Caco-2 (cell line): ENCODE measurements at regions not wholly inside any gene's neighbourhood (a gene's known extent, or its start where the extent isn't known, plus 50 kb on each side); places are given as distances from the start of the nearest gene placed in this dataset.

Experiments used
- BruUV-seq: library from RNA; stranded (reverse); fragments of 400-500 nt; replicated peaks from 2 replicates; lab custom pipeline; 2021; lab: Mats Ljungman, UMichigan
- CTCF ChIA-PET: fragments of 300-600 bp; sonication (Branson Sonifier 250); formaldehyde crosslinking; loops from one replicate; lab custom pipeline; 2022; ENCODE audit warnings: antibody characterized with exemption; lab: Charles Lee
- POLR2A ChIA-PET: fragments of 300-600 bp; sonication (Branson Sonifier 250); formaldehyde crosslinking; loops from one replicate; lab custom pipeline; 2022; ENCODE audit warnings: antibody characterized with exemption; lab: Charles Lee
- DNase-seq, 2 experiments: peaks; one replicate each; pipeline versions ENCODE4 v3.0.0 to v3.0.0-alpha.2; 2020 to 2022
- H3K27me3 ChIP-seq: replicated peaks from 2 replicates; pipeline ENCODE4 v1.6.0; 2011; ENCODE audit warnings: low read length; ENCODE audit not compliant: control insufficient read depth, insufficient read depth
- H3K36me3 ChIP-seq: 2 replicates; pipeline ENCODE4 v1.5.1; 2011; ENCODE audit warnings: low read length; ENCODE audit not compliant: control insufficient read depth, insufficient read depth
- H3K4me1 ChIP-seq: fragments of 250-450 bp; sonication (Bioruptor Pico); 2 replicates; pipeline ENCODE4 v1.5.1; 2020; ENCODE audit warnings: mild to moderate bottlenecking
- H3K4me3 ChIP-seq: 2 replicates; pipeline ENCODE4 v1.5.1; 2011; ENCODE audit warnings: low read depth, mild to moderate bottlenecking, control low read depth, low read length
- H3K9me3 ChIP-seq: fragments of 250-450 bp; sonication (Bioruptor Pico); 2 replicates; pipeline ENCODE4 v1.5.1; 2020; ENCODE audit warnings: mild to moderate bottlenecking, moderate library complexity
- H3K27ac Mint-ChIP-seq: one replicate; pipeline ENCODE4 v1.8.0; 2022; ENCODE audit warnings: mixed read lengths; ENCODE audit not compliant: unreplicated experiment
- H3K27me3 Mint-ChIP-seq: one replicate; pipeline ENCODE4 v1.8.0; 2022; ENCODE audit warnings: mixed read lengths; ENCODE audit not compliant: insufficient read depth, unreplicated experiment
- H3K36me3 Mint-ChIP-seq: one replicate; pipeline ENCODE4 v1.8.0; 2022; ENCODE audit warnings: mild to moderate bottlenecking, mixed read lengths; ENCODE audit not compliant: insufficient read depth, unreplicated experiment
- H3K4me1 Mint-ChIP-seq: one replicate; pipeline ENCODE4 v1.8.0; 2022; ENCODE audit warnings: low read depth, mixed read lengths; ENCODE audit not compliant: unreplicated experiment
- H3K4me3 Mint-ChIP-seq: one replicate; pipeline ENCODE4 v1.8.0; 2022; ENCODE audit warnings: mild to moderate bottlenecking, moderate library complexity, mixed read lengths; ENCODE audit not compliant: unreplicated experiment
- H3K9me3 Mint-ChIP-seq: one replicate; pipeline ENCODE4 v1.8.0; 2022; ENCODE audit warnings: mixed read lengths; ENCODE audit not compliant: unreplicated experiment
- intact Hi-C: fragments of 100-400 bp; cut with micrococcal nuclease; formaldehyde crosslinking; loops from one replicate; pipeline ENCODE4 v1.10.0; 2022; ENCODE audit not compliant: unreplicated experiment
- TF ChIP-seq, protein P1 (sequence below), 2 experiments: fragments of 200-600 bp in 1 of 2; IDR thresholded peaks; 1 replicate in 1 of 2; 2 replicates in 1 of 2; pipeline versions ENCODE4 v1.5.1 to v1.8.0; 2011 to 2022; ENCODE audit warnings: antibody characterized with exemption in 1 of 2, control low read depth in 1 of 2, inconsistent platforms in 1 of 2, low read depth in 1 of 2, low read length in 1 of 2, mild to moderate bottlenecking in 1 of 2, moderate library complexity in 1 of 2; ENCODE audit not compliant: insufficient read depth in 1 of 2, severe bottlenecking in 1 of 2, unreplicated experiment in 1 of 2

DNA sequence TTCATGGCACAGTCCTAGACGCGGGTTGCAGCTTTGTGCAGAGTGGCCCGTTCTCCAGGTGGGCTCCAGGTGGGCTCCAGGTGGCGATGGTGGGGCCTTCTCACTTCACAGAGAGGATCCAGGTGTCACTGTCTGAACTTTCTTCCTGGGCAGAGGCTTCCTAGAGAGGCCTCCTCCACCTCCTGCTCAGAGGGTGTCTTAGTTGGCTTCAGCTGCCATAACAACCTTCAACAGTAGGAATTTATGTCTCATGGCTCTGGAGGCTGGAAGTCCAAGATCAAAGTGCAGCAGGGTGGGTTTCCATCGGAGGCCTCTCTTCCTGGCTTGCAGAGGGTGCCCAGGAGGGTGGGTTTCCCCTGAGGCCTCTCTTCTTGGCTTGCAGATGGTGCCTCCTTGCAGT lies 125.1 kb downstream of the GLRX3 start:
- CTCF ChIA-PET = no interaction called here
- peaks cover 68% of the 10 kb centered on the region for H3K9me3 Mint-ChIP-seq

DNA sequence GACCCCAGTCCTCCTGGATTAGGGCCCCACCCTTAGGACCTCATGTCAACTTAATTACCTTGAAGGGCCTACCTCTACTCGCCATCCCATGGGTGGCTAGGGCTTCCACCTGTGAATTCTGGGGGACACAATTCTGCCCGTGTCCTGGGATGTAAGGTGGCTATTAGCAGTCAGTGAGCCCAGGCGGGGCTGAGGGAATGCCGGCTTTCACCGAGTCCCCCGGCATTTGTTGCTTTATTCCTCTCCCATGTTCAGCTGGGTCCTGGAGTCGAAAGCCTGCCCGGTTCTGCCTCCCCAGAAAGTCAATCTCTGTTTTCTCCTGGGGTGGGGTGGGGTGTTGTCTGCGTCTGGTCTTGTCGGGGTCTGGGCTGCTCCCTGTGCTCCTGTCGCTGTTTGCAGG lies 125.6 kb downstream of the GLRX3 start:
- Mint-ChIP-seq H3K27ac (no peak overlapping the region), H3K36me3 (no peaks in the 10 kb centered on the region), H3K4me3 (no peak overlapping the region), H3K9me3 (peaks cover 68% of the 10 kb centered on the region), H3K4me1 (no peaks in the 10 kb centered on the region), H3K27me3 (no peaks in the 10 kb centered on the region)
- no peak for DNase-seq
- Histone ChIP-seq H3K4me3 (no peak overlapping the region), H3K27me3 (no peaks in the 10 kb centered on the region), H3K36me3 (no peaks in the 10 kb centered on the region), H3K4me1 (no peaks in the 10 kb centered on the region), H3K9me3 (no peaks in the 10 kb centered on the region; the same call in 1 of the 2 replicates)
- intact Hi-C loops = no loop called here
- no TSS peak for BruUV-seq
- TF ChIP-seq, protein P1, sequence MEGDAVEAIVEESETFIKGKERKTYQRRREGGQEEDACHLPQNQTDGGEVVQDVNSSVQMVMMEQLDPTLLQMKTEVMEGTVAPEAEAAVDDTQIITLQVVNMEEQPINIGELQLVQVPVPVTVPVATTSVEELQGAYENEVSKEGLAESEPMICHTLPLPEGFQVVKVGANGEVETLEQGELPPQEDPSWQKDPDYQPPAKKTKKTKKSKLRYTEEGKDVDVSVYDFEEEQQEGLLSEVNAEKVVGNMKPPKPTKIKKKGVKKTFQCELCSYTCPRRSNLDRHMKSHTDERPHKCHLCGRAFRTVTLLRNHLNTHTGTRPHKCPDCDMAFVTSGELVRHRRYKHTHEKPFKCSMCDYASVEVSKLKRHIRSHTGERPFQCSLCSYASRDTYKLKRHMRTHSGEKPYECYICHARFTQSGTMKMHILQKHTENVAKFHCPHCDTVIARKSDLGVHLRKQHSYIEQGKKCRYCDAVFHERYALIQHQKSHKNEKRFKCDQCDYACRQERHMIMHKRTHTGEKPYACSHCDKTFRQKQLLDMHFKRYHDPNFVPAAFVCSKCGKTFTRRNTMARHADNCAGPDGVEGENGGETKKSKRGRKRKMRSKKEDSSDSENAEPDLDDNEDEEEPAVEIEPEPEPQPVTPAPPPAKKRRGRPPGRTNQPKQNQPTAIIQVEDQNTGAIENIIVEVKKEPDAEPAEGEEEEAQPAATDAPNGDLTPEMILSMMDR (IDR thresholded peaks at IDR 0.05; ENCODE audit: insufficient read depth in 1 of 2, low read depth in 1 of 2, low read length in 1 of 2, severe bottlenecking in 1 of 2, unreplicated experiment in 1 of 2) = no peak
- CTCF ChIA-PET = no interaction called here
- POLR2A ChIA-PET = no interaction called here

More for the DNA sequence above, 125.1 kb downstream of the GLRX3 start:
- Histone ChIP-seq H3K9me3 (no peaks in the 10 kb centered on the region; the same call in 1 of the 2 replicates), H3K4me3 (no peak overlapping the region), H3K36me3 (no peaks in the 10 kb centered on the region), H3K27me3 (no peaks in the 10 kb centered on the region), H3K4me1 (no peaks in the 10 kb centered on the region)
- H3K27ac Mint-ChIP-seq = no peak overlapping the region
- H3K36me3 Mint-ChIP-seq = no peaks in the 10 kb centered on the region
- no peaks in the 10 kb centered on the region for H3K4me1 Mint-ChIP-seq
- H3K27me3 Mint-ChIP-seq = no peaks in the 10 kb centered on the region
- H3K4me3 Mint-ChIP-seq = no peak overlapping the region
- POLR2A ChIA-PET = no interaction called here
- BruUV-seq = no TSS peak
- TF ChIP-seq, protein P1 (IDR thresholded peaks at IDR 0.05; ENCODE audit: insufficient read depth in 1 of 2, low read depth in 1 of 2, low read length in 1 of 2, severe bottlenecking in 1 of 2, unreplicated experiment in 1 of 2) = no peak
- intact Hi-C loops = no loop called here
- DNase-seq = no peak

DNA sequence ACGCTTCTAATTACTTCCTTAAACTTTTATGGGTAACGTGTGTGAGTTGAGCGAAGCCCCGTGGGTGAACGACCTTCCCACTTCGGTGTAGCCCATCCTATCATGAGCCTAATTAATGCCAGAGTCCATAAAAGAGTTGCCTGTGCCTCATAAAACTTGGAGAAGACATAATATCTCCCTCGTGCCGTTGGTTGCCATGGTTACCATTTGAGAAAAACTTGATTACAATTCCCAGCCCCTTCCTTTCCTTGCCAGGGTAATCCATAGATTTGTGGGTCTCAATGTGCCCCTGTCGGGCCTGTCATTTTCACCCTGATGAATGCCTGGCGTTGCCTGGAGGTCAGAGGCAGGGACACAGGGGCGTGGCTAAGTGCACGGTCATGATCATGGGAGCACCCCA lies 127.1 kb downstream of the GLRX3 start:
- H3K36me3 Mint-ChIP-seq = no peaks in the 10 kb centered on the region
- TF ChIP-seq, protein P1 (IDR thresholded peaks at IDR 0.05; ENCODE audit: insufficient read depth in 1 of 2, low read depth in 1 of 2, low read length in 1 of 2, severe bottlenecking in 1 of 2, unreplicated experiment in 1 of 2) = no peak
- no peaks in the 10 kb centered on the region; the same call in 1 of the 2 replicates for H3K9me3 ChIP-seq
- peaks cover 54% of the 10 kb centered on the region for H3K9me3 Mint-ChIP-seq
- no peak for DNase-seq
- H3K4me3 ChIP-seq = no peak overlapping the region
- POLR2A ChIA-PET = no interaction called here
- H3K36me3 ChIP-seq = no peaks in the 10 kb centered on the region
- H3K27me3 Mint-ChIP-seq = no peaks in the 10 kb centered on the region
- BruUV-seq = no TSS peak
- H3K4me1 ChIP-seq = no peaks in the 10 kb centered on the region
- H3K4me3 Mint-ChIP-seq = no peak overlapping the region
- H3K27ac Mint-ChIP-seq = no peak overlapping the region
- no peaks in the 10 kb centered on the region for H3K4me1 Mint-ChIP-seq
- CTCF ChIA-PET = no interaction called here
- H3K27me3 ChIP-seq = no peaks in the 10 kb centered on the region
- intact Hi-C loops = no loop called here
